ENCODE measurements at regions not wholly inside any gene's neighbourhood (a gene's known extent, or its start where the extent isn't known, plus 50 kb on each side); places are given as distances from the start of the nearest gene placed in this dataset.

DNA sequence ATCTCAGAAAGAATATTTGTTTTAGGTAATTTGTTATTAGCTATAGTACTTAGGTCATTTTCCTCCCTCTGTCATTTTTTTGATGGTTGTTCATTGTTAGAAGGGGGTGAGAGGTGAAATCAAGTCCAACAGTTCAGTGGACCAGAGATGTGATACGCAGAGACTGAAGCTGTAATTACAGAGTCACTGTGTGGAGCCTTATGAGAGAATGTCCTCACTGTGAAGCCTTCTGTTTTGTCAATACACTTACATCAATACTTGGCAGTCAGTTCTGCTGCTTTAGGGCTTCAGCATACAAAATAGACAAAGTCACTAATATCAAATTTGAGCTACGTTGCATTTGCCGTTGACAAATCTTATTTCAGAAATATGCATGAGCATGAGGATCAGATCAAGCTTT, 692.5 kb downstream of the C4orf33 start:
- TF ChIP-seq, protein P1, sequence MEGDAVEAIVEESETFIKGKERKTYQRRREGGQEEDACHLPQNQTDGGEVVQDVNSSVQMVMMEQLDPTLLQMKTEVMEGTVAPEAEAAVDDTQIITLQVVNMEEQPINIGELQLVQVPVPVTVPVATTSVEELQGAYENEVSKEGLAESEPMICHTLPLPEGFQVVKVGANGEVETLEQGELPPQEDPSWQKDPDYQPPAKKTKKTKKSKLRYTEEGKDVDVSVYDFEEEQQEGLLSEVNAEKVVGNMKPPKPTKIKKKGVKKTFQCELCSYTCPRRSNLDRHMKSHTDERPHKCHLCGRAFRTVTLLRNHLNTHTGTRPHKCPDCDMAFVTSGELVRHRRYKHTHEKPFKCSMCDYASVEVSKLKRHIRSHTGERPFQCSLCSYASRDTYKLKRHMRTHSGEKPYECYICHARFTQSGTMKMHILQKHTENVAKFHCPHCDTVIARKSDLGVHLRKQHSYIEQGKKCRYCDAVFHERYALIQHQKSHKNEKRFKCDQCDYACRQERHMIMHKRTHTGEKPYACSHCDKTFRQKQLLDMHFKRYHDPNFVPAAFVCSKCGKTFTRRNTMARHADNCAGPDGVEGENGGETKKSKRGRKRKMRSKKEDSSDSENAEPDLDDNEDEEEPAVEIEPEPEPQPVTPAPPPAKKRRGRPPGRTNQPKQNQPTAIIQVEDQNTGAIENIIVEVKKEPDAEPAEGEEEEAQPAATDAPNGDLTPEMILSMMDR (IDR thresholded peaks at IDR 0.05; ENCODE audit: insufficient read depth, low read depth, low read length, missing control alignments), result no peak
- no peak overlapping the region for H3K4me3 ChIP-seq (ENCODE audit: low read depth, low read length)
- DNase-seq (ENCODE audit: low read depth), result no peak

DNA sequence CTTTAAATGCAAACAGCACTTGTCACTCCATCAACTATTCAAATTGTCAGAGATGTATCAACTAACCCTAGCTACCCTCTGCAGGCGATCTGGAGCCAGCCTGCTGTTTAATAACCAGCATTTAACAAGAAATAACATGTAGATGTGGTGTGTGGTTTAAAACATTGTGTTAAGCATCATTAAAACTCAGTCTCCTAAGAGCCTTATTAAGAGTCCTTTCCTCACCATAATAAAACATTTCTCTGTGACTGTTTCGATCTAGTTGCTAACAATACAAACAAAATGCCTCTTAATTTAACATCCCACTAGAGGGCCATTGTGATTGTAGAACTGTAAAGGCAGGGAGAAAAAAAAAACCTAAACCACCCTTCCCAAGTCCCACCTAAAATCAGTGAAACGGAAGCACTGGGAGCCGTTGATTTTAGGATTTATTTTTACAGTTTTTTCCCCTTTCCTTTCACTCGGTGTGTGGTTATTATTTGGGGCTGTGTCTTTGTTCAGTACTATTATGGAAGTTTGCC, 708.6 kb downstream of the C4orf33 start:
- no peak overlapping the region for H3K4me3 ChIP-seq (ENCODE audit: low read depth, low read length)
- no peak for DNase-seq (ENCODE audit: low read depth)
- TF ChIP-seq, protein P1 (IDR thresholded peaks at IDR 0.05; ENCODE audit: insufficient read depth, low read depth, low read length, missing control alignments), result no peak

DNA sequence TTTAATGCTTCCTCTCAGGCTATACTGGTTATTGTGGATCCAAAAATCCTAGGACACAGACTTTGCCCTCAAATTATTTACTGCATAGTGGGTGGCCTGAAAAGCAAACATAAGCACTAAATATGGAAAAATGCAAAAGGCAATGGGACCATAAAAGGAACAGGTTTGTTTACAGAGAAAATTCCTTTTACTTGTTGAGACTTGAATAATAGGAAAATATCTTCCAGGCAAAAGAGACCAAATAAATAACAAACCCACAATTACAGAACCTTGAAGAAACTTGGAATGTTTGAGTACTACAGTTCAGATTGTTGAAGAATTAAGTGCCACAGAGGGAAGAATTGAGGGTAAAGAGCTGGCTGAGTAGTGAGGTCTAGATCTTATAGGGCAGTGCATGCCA, 711.0 kb downstream of the C4orf33 start:
- H3K4me3 ChIP-seq (ENCODE audit: low read depth, low read length), result no peak overlapping the region
- TF ChIP-seq, protein P1 (IDR thresholded peaks at IDR 0.05; ENCODE audit: insufficient read depth, low read depth, low read length, missing control alignments), result no peak
- DNase-seq (ENCODE audit: low read depth), result no peak

DNA sequence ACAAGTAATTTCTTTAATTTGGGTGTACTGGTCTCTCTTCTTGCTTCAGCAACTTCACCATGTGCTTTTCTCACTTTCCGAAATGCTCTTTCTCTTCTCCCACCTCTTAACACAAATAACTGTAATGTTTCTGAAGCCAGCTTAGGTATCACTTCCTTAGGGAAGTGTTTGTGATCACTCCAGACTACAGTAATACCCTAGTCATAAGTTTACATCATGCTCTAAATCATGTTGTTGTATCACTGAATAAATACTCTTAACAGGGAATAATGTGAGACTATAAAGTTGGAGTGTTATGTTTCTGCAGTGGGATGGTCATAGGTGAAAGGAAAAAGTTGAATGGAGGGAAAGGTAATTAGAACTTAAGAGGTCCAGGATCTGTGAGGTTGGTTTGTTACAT, 712.3 kb downstream of the C4orf33 start:
- no peak for DNase-seq (ENCODE audit: low read depth)
- no peak overlapping the region for H3K4me3 ChIP-seq (ENCODE audit: low read depth, low read length)
- TF ChIP-seq, protein P1 (IDR thresholded peaks at IDR 0.05; ENCODE audit: insufficient read depth, low read depth, low read length, missing control alignments), result no peak

DNA sequence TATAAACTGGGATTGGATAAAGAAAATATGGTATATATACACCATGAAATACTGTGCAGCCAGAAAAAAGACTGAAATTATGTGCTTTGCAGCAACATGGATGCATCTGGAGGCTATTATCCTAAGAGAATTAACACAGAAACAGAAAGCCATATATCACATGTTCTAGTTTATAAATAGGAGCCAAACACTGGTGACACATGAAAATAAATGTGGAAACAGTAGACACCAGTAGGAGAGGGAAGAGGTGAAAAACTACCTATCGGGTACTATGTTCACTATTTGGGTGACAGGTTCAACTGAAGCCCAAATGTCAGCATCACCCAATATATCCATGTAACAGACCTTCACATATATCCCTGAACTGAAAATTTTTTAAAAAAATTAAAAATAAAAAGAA, 725.1 kb downstream of the C4orf33 start:
- TF ChIP-seq, protein P1 (IDR thresholded peaks at IDR 0.05; ENCODE audit: insufficient read depth, low read depth, low read length, missing control alignments), result no peak
- DNase-seq (ENCODE audit: low read depth), result no peak
- H3K4me3 ChIP-seq (ENCODE audit: low read depth, low read length), result no peak overlapping the region

DNA sequence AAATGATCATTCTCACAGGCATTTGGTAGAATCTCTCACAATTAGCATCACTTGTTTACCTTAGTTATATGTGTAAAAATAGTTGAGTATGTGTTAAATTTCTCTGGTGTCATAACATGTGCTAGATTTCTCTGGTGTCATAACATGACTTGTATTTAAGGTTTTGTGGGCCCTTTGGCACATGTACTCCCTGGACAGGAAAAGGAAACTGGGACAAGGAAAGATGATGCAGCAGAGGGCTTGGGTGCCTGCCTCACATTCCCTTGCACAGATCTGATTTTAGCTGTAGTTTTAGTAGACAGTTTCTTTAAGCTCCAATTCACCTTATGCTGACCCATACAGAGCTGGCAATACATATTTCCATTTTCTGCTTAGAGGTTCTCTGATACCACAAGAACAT, 726.0 kb downstream of the C4orf33 start:
- TF ChIP-seq, protein P1 (IDR thresholded peaks at IDR 0.05; ENCODE audit: insufficient read depth, low read depth, low read length, missing control alignments), result no peak
- no peak for DNase-seq (ENCODE audit: low read depth)

DNA sequence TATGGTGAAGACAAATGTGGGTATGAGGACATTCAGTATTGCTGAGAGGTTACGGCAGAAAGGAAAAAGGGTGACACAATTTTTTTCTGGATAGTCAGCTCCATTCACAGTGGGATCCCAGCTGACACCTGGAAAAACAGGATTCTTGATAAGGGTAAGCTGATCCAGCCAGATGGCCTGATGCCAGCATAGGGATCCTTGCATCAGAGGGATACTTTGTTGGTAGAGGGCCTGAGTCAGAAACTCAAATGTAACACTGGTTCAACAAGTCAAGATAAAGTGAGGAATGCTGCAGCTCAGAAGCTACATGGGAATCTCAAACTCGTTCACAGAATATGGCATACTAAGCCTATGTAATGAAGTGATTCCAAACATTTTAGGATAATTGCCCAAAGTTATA, 726.7 kb downstream of the C4orf33 start:
- TF ChIP-seq, protein P1 (IDR thresholded peaks at IDR 0.05; ENCODE audit: insufficient read depth, low read depth, low read length, missing control alignments), result no peak
- H3K4me3 ChIP-seq (ENCODE audit: low read depth, low read length), result no peak overlapping the region
- DNase-seq (ENCODE audit: low read depth), result no peak

More for the DNA sequence above, 726.0 kb downstream of the C4orf33 start:
- no peak overlapping the region for H3K4me3 ChIP-seq (ENCODE audit: low read depth, low read length)

Measured in GM12865 (cell line).